ENCODE measurements at regions not wholly inside any gene's neighbourhood (a gene's known extent, or its start where the extent isn't known, plus 50 kb on each side); places are given as distances from the start of the nearest gene placed in this dataset.

GRCh38 chr7:22005151-22005550, 59.5 kb upstream of the CDCA7L start:
- no peak for DNase-seq (ENCODE audit: low spot score)

- DNase-seq (ENCODE audit: low spot score) = no peak
Measured at GRCh38 chr7:22002726-22003125, 57.0 kb upstream of the CDCA7L start.

GRCh38 chr7:22001345-22002004, 55.8 kb upstream of the CDCA7L start:
- DNase-seq (ENCODE audit: low spot score) = peak; percentile 70

GRCh38 chr7:21999896-22000295, 54.2 kb upstream of the CDCA7L start:
- no peak for DNase-seq (ENCODE audit: low spot score)

GRCh38 chr7:21996641-21997040, 50.9 kb upstream of the CDCA7L start:
- no peak for DNase-seq (ENCODE audit: low spot score)

Measured in globus pallidus (tissue), 1 donor.